GM21619 (cell line): ENCODE measurements at regions not wholly inside any gene's neighbourhood (a gene's known extent, or its start where the extent isn't known, plus 50 kb on each side); places are given as distances from the start of the nearest gene placed in this dataset.
A peak's percentile ranks its signal among the peaks of the same experiment; 100 is the strongest.
"Not testable (repeated sequence)": the region's sequence is repeated elsewhere in the genome, so short reads cannot be mapped to it uniquely, and the experiment has no call there.

ENCODE experiments used
- ATAC-seq: cut with Tn5 transposase; IDR thresholded peaks from one replicate; pipeline ENCODE4 v1.9.1; 2021; ENCODE audit not compliant: unreplicated experiment

DNA sequence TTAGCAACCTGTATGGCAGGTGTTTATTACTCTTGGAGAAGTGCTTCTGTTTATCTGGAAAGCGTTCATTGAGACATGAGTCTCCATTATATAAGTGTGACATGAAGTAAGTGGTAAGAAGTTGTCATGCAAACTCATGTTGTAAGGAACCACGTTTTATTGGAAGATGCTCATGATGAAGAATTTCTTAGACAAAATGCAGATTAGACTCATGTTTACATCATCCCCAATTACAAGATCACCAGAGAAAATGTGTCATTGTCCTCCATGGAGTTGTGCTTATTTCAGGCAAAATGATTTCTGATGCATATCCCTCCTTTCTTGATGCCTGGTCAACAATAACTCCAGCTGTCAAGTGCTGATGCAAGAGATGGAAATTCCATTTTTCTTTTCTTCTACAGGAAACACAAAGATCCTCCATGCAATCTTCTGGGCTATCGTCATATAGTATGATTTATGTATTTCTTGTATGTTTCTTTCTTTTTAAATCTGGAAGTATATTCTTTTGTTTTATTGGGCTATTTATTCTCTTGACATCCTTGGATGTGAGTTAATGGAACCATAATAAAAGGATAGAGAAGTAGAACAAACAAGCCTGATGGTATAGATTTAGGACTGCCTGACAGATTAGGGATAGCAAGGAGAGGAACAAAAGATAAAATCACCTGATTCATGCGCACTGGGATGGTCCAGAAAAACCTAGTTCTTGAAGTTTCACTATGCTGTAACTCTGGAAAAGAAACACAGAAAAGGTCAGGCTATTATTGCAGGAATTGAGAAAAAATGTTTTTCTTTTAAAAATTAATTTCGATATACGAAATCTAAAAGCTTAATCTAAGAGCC is 50.7 kb upstream of the DIAPH3 start:
- no peak for ATAC-seq

DNA sequence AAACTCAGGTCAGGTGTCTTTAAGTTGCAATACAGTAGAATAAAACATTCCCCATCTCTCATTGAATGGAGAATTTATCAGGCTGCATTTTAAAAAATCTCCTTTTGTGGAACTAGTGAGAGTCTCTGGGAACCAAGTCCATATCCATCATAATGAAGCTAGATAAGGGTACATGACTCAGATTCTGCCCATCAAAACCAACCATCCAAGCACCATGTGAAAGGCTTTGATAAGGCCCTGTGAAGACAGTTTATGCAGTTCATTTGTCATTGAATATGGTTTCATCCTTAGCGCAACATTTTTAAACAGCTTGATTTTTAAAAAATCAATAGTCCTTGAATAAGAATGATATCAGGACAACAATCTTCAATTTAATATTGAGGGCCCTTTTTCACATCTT is 56.3 kb upstream of the DIAPH3 start:
- ATAC-seq = no peak

DNA sequence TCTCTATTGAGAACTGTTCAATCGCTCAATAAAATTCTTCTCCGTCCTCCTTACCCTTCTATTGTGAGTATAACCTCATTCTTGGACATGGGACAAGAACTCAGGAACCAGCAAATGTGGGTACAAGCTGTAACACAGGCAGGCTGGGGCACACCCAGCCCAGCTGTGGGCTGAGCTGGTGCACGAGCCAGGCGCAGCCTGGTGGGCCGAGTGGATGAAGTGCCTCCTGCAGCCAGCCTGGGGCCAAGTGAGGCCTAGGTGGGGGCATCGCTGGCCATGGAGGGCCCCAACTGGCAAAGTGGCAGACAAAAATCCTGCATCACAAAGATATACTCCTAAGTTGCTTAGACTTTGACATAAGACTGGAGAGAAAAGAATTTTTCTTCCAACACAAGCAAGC is 57.9 kb upstream of the DIAPH3 start:
- no peak for ATAC-seq

DNA sequence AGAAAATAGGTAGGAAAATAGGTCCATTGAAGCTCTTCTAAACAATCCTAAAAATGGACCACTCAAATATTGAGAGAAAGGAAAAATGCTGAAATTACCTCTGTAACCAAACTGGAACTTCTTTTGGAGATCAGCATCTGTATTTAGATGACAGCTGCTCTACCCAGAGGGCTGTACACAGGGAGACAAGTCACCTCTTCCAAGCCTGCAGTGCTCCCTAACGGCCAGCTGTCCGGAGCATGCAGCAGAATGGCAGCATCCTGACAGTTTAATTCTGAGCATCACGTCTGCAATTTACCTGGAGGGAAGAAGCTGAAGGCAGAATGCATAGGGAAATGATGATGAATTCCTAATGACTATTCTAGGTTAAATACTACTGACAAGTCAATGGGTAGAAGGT is 62.8 kb upstream of the DIAPH3 start:
- ATAC-seq = no peak

DNA sequence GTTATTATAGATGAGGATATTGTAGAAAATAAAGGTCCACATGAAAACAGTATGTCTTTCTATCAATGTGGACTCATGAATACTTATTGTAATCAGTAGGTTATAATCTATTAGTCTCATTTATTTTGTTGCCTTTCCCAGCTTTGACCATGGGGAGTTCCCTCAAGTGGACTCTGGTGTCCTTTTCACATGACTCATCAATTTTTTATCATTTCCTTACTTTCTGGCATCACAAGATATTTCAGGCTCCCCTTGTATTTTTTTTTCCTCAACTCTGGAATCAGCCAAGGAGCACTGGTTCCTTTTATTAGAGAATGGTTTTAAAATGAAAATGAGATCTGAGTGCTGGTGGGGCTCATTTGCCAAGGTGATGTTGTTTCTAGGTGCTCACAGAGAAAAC is 63.4 kb upstream of the DIAPH3 start:
- ATAC-seq = no peak

DNA sequence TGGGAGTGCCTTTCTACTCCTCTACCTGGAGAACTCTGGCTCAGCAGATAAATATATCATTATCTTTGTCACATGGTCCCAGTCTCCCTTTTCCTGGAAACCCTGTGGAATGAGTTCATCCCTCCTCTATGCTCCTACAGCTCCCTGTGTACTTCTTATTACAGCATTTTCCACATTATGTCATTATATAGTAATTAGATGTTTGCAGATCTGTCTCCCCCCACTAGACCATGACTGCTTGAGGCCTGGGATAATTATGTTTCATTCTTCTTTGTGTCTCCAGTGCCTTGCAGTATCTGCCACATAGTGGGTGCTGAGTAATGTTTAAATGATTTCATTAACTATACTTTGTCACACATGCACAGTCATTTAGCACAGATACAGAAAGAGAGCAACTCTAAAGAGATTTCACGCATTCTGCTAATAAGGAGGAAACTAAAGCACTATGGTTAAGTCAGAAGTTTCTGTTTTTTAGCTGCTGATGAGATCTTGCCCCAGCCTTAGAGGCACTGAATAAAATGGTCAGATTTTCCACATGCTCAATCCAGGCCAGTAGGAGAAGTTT is 66.1 kb upstream of the DIAPH3 start:
- peak; percentile 46 for ATAC-seq

DNA sequence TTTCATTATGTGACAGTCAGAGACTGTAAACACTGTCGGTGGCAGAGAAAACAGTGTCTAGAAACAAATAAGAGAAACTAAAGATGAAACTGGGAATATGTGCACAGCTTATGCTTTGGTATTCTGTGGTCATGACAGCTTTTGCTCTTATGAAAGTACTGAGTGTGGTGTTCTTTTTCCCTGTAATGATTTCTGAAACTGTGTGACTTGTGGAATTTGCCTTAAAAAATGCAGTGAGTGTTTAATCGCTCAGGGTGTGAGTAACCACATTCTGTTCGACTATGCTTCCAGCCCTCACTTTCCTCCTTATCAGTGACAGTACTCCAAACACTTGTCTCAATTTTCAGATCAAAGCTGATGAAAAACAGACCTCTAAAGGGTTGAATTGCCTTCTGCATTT is 66.9 kb upstream of the DIAPH3 start:
- ATAC-seq = peak; percentile 83

DNA sequence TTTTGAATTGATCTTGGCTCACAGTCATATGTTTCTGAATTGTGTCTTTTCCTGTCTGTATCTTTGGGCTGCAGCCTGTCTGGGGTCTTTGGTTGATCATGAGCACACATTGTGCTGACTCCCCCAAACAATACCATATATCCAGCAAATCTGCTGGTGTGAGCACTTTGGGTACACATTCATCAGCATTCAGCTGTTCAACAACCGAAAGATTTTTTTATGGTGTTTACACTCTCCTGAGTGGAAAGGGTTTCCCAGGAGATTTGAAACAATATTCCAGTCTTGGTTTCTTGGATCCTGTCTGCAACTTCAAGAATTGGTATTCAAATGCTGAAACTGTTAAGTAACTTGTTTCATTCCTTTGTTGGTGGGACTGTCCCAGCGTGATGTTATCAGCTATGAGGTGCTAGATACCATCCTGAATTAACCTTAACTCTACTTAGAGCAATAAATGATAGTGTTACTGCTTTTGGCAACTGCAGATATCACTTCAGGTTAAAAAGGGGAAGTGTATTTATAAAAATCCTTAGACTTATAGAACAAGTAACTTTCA is 78.4 kb upstream of the DIAPH3 start:
- no peak for ATAC-seq

DNA sequence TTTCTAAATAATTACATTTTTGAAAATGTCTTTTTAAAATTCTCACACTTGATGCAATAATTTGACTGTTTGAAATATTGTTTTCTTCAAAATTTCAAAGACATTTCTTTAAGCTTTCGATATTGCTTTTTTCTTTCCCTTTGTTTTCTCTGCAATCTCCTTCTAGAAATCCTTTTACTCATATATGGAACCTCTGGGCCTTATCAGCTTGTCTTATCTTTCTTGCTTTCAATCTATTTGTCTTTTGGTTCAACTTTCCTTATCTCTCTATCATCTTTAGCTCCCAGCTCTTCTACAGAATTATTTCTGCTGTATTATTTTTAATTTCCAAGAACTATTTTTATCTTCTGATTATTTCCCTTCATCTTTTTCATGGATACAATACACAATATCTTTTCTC is 80.7 kb upstream of the DIAPH3 start:
- no peak for ATAC-seq

DNA sequence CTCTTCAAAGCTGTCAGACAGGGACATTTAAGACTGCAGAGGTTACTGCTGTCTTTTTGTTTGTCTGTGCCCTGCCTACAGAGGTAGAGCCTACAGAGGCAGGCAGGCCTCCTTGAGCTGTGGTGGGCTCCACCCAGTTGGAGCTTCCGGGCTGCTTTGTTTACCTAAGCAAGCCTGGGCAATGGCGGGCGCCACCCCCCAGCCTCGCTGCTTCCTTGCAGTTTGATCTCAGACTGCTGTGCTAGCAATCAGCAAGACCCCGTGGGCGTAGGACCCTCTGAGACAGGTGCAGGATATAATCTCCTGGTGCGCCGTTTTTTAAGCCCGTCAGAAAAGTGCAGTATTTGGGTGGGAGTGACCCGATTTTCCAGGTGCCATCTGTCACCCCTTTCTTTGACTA is 87.7 kb upstream of the DIAPH3 start:
- not testable (repeated sequence) for ATAC-seq

DNA sequence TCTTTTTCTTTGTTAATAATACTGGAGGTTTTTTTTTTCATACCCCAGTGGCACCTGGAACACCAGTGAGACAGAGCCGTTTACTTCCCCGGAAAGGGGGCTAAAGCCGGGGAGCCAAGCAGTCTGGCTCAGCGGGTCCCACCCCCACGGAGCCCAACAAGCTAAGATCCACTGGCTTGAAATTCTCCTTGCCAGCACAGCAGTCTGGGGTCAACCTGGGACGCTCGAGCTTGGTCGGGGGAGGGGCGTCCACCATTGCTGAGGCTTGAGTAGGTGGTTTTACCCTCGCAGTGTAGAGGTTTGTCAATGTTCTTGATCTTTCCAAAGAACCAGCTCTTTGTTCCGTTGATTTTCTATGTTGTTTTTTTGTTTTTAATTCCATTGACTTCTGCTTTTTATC is 94.6 kb upstream of the DIAPH3 start:
- ATAC-seq = no peak

DNA sequence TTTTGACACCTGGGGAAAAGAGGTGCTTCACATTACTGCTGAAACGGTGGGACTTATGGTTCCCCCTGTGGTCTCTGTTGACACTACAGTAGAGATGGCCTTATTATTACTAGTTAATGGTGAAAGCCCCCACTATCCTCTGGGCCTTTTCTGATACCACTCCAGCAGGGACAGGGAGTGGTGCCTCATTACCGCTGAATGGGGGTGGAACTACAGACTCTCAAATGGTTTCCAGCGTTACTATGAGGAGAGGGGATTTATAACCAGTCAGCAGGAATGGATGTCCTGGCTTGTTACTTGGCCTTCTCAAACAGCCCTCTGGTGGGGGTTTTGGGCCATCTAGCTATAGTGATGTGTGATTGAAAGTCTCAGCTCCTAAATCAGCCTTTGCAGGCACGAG is 96.7 kb upstream of the DIAPH3 start:
- ATAC-seq = no peak

DNA sequence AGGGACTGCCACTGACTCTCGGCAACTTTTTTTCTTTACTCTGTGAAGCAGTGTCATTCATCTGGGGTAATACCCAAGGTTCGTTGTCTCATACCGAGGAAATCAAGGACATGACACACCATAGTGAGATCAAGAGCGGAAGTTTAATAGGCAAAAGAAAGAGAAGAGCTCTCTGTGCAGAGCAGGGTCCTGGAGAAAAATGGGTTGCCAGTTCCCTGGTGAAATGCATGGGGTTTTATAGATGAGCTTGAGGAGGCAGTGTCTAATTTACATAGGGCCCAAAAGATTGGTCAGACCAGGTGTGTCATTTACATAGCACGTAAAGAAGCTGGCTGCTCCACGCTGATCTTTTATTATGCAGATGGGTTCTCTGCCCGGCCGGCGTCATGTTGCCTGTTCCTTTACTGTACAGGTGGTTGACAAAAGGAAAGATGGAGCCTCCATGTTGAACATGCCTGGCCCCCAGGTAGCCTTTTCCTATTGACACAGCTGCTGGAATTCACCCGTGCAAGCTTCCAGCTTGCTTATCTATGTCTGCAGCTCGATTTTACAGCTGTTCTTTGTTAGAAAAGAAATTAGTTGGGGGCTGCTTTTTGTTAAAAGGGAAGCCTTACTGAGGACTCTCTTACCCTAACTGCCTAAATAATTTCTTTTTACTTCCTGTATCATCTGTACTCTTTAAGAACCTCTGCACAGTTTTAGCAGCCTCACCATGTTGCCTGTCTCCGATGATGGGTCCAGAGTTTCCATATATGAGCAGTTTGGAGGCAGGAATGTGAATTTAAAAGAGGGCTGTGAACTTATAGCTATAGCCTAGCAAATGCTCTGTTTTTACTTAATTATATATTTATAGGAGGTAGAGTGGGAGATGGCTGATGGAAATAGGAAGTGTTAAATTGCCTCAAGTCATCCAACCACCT is 98.0 kb upstream of the DIAPH3 start:
- ATAC-seq = no peak

DNA sequence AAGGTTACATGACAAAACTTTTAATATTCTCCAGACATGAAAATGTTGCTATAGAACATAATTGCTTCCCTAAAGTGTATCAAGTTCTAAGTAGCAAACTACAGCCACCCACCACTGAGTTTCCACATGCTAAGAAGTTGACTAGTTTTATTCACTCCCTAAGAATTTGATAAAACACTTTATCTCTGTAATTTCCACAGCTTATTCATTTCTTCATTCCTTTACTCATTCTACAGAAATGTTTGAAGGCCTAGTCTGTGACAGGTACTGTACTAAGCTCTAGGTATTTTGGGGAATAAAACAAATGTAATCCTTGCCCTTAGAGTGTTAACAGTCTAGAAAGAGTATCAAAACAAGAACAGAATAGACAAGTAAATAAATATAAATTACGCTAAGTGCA is 101.8 kb upstream of the DIAPH3 start:
- no peak for ATAC-seq

DNA sequence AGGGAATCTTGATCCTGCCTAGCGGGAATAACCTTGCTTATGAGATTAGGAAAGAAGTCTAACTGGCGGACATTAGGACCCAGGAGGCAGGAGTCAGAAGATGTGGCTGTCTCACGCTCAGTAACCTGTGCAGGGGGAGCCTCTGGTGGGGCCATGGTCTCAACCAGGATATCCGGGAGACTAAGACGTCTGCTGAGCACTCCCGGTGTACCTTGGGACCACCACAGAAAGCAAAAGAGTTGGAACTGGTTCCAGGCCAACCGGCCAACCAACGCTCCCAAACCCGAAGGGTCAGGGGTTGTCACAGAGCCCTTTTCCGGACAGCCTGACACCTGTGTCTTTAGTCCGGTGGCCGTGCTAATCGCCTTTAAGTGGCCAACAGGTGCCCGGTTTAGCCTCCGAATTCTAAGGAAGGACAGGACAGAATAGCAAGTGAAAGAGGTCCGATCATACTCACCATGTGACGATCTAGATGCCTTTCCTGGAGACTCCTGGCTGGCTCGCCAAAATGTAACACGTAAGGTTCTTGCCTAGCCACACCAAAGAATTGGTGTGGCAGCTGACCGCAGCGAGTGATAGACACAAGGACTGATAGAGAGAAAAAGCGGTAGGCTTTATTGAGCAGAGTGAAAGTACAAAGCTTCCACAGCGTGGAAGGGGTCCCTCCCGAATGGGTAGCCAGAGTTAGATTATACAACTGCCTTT is 103.9 kb upstream of the DIAPH3 start:
- peak; percentile 87 for ATAC-seq

DNA sequence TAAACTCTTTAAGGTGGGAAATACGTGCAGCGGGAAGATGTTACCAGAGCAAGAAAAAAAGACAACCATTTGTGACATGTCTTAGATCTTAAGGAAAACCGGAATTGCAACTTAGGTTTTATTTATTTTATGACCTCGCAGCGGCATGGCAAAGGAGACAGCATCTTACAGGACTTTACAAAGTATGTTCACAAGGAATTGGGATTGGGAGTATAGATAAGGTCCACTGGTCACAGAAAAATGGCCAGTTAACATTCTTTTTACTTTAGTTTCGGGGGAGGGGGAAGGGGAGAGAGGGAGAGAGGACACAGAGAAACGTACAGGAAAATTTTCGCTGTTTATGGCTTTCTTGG is 104.5 kb upstream of the DIAPH3 start:
- no peak for ATAC-seq

DNA sequence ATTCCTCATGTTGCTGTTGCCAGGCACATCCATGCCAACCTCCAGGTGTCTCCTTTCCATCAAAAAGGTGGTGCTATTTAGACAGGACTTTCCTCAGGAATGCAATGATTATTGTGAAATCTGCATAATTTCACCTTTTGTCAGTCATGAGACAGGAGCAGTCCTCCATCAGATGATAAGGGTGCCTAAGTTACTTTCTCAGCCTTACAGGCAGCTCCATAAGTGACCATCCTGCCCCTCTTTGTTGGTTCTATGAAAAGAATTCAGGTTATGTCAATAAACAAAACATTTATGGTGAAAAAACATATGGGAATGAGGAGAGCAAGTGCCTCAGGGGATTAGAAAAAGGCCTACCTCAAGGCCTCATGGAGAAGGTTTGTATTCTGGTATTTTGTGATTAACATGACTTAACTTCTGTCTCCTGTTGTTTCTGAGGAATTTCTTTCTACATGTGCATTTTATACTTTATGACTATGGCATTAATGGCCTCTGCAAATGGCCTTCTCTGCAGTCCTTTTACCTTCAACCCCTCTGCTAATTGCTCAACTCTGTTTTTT is 110.3 kb upstream of the DIAPH3 start:
- no peak for ATAC-seq

DNA sequence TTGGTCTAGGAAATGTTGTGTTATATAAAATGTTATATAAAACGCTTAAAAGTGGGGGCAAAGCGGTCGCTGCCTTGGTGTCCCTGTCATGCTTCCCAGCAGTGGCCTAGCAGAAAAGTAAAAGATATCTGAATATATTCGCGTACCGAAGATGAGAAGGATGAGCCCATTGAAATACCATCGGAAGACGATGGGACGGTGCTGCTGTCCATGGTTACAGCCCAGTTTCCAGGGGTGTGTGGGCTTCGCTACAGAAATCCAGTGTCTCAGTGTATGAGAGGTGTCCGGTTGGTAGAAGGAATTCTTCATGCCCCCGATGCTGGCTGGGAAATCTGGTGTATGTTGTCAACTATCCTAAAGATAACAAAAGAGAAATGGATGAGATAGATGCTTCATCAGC is 110.9 kb upstream of the DIAPH3 start:
- ATAC-seq = no peak

DNA sequence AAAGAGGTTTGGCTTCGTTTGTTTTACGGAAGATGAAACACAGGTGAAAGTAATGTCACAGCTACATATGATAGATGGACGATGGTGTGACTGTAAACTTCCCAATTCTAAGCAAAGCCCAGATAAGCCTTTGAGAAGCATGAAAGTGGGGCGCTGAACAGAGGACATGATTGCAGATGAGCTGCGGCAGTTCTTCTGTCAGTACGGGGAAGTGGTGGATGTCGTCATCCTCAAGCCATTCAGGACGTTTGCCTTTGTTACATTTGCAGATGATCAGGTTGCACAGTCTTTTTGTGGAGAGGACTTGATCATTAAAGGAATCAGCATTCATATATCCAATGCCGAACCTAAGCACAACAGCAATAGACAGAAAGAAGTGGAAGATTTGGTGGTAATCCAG is 111.5 kb upstream of the DIAPH3 start:
- ATAC-seq = no peak

DNA sequence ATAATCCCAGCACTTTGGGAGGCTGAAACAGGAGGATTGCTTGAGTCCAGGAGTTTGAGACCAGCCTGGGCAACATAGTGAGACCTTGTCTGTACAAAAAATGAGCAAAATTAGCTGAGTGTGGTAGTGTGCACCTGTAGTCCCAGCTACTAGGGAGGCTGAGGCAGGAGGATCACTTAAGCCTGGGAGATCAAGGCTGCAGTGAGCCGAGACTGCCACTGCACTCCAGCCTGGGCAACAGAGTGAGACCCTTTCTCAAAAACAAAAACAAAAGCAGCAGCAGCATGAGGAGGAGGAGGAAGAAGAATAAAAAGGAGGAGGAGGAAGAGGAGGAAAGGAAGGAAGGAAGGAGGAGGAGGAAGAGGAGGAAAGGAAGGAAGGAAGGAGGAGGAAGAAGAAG is 116.5 kb upstream of the TDRD3 start:
- ATAC-seq = not testable (repeated sequence)

DNA sequence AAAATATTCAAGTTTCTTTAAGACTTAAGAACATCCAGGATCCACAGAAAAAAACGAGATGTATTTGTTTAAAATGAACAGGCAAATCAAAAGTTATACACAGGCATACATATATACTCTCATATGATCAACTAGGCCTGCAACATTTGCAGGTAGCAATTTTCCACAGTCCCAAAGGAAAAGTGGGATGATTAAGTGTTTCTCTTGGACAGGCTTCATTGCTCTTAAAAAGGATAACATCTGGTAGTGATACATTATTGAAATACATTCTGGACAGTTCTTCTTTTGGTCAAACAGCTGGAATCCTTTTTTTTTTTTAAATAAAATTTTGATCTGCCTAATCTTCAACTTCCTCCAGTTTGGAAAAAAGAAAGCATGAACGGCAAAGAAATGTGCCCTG is 114.8 kb upstream of the TDRD3 start:
- ATAC-seq = no peak
